Transverse colon (tissue), 3 donors: ENCODE measurements at regions not wholly inside any gene's neighbourhood (a gene's known extent, or its start where the extent isn't known, plus 50 kb on each side); places are given as distances from the start of the nearest gene placed in this dataset.

Experiments
- EP300 ChIP-seq: sonication (generic); formaldehyde crosslinking; IDR thresholded peaks from one replicate; pipeline ENCODE4 v1.6.1; 2017; ENCODE audit warnings: antibody characterized with exemption, low read depth
- TF ChIP-seq, protein P1 (sequence below), 5 experiments: fragments of 200-600 bp in 3 of 5; fragments of 450-650 bp in 2 of 5; sonication (generic) in 3 of 5; IDR thresholded peaks; 1 replicate in 2 of 5; 2 replicates in 3 of 5; pipeline ENCODE4 v1.5.1; 2016 to 2017; ENCODE audit warnings: antibody characterized with exemption in 5 of 5, inconsistent platforms in 3 of 5, mild to moderate bottlenecking in 2 of 5, moderate library complexity in 1 of 5

DNA sequence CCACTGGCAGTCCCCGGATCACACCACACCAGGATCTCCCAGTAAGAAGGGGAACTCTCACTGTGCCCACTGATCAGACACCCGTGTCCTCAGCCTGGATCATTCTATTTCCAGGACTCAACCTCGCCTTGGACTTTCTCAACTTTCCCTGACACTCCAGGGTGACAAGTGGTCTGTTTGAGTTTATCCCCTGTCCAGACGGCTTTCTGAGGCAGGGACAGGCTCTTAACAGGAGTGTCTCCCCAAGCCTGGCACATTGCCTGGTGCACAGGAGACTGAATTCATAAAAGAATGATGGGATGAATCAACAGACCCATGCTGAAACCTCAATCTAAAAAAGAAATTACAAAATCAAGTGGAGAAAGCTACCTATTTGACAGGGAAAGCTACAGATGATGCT is 606.6 kb downstream of the EFNB2 start:
- TF ChIP-seq, protein P1, sequence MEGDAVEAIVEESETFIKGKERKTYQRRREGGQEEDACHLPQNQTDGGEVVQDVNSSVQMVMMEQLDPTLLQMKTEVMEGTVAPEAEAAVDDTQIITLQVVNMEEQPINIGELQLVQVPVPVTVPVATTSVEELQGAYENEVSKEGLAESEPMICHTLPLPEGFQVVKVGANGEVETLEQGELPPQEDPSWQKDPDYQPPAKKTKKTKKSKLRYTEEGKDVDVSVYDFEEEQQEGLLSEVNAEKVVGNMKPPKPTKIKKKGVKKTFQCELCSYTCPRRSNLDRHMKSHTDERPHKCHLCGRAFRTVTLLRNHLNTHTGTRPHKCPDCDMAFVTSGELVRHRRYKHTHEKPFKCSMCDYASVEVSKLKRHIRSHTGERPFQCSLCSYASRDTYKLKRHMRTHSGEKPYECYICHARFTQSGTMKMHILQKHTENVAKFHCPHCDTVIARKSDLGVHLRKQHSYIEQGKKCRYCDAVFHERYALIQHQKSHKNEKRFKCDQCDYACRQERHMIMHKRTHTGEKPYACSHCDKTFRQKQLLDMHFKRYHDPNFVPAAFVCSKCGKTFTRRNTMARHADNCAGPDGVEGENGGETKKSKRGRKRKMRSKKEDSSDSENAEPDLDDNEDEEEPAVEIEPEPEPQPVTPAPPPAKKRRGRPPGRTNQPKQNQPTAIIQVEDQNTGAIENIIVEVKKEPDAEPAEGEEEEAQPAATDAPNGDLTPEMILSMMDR (IDR thresholded peaks at IDR 0.05) = no peak
- TF ChIP-seq EP300 = no peak
